Aorta (tissue), 5 donors: ENCODE measurements at regions not wholly inside any gene's neighbourhood (a gene's known extent, or its start where the extent isn't known, plus 50 kb on each side); places are given as distances from the start of the nearest gene placed in this dataset.
"Not testable (repeated sequence)": the region's sequence is repeated elsewhere in the genome, so short reads cannot be mapped to it uniquely, and the experiment has no call there.

ENCODE experiments used
- ATAC-seq: fragments of 200-7000 bp; cut with Tn5 transposase; one replicate; pipeline ENCODE4 v1.9.1; 2022; ENCODE audit warnings: moderate library complexity; ENCODE audit not compliant: low FRiP score
- DNase-seq, 2 donors: peaks; one replicate each; pipeline ENCODE4 v3.0.0-alpha.2; 2020
- H3K27ac ChIP-seq, 2 donors: one replicate each; pipeline ENCODE4 v1.5.1; 2013; ENCODE audit warnings: low read length in 2 of 2, mild to moderate bottlenecking in 2 of 2, moderate library complexity in 2 of 2, control low read depth in 1 of 2, inconsistent platforms in 1 of 2, low read depth in 1 of 2
- H3K27me3 ChIP-seq, 2 donors: one replicate each; pipeline ENCODE4 v1.6.1; 2013; ENCODE audit warnings: control low read depth in 1 of 2, low read length in 1 of 2, mild to moderate bottlenecking in 1 of 2, moderate library complexity in 1 of 2; ENCODE audit not compliant: insufficient read depth in 2 of 2, control insufficient read depth in 1 of 2
- H3K36me3 ChIP-seq, 2 donors: one replicate each; pipeline ENCODE4 v1.6.1; 2013; ENCODE audit warnings: control low read depth in 1 of 2, low read length in 1 of 2, mild to moderate bottlenecking in 1 of 2; ENCODE audit not compliant: insufficient read depth in 2 of 2, control insufficient read depth in 1 of 2
- H3K4me1 ChIP-seq, 2 donors: one replicate each; pipeline ENCODE4 v1.6.1; 2013; ENCODE audit warnings: low read length in 2 of 2, control low read depth in 1 of 2, mild to moderate bottlenecking in 1 of 2, moderate library complexity in 1 of 2; ENCODE audit not compliant: insufficient read depth in 2 of 2, control insufficient read depth in 1 of 2
- H3K4me3 ChIP-seq, 2 donors: one replicate each; pipeline ENCODE4 v1.5.1; 2013; ENCODE audit warnings: low read length in 2 of 2, control low read depth in 1 of 2, mild to moderate bottlenecking in 1 of 2
- H3K9me3 ChIP-seq: one replicate; pipeline ENCODE4 v1.6.1; 2013; ENCODE audit warnings: mild to moderate bottlenecking, low read length; ENCODE audit not compliant: control insufficient read depth
- WGBS, 2 donors: extraction: QIAGEN DNeasy Blood & Tissue Kit; methylation state at CpG; one replicate each; pipeline ENCODE4 v1.1.7; 2013; 5-methylcytosine and 5-hydroxymethylcytosine counted together
- intact Hi-C, 2 donors: fragments of 100-400 bp; cut with DNase I; formaldehyde crosslinking; loops; one replicate each; pipeline versions ENCODE4 v1.14.2 to v1.15.0; 2022
- donor health status: healthy with polysubstance abuse.
- donor health status: Bipolar disorder and iron deficiency.
- donor health status: DM: no; HTN: no; CAD: no.
- donor health status: DM: no; HTN: no; CAD: no.
- donor health status: DM: yes; HTN: yes; CAD: no.

GRCh38 chr6:119757467-119757866 is 407.9 kb upstream of the MAN1A1 start:
- ATAC-seq (no peak), DNase-seq (no peak)
- Histone ChIP-seq H3K4me1 (no peaks in the 10 kb centered on the region), H3K4me3 (no peak overlapping the region), H3K27ac (no peak overlapping the region), H3K36me3 (no peaks in the 10 kb centered on the region), H3K27me3 (no peaks in the 10 kb centered on the region), H3K9me3 (peaks cover 1% of the 10 kb centered on the region)
- intact Hi-C loops, result no loop called here
- WGBS, 2 donors, result 79% methylated on average over 2 of the region's 2 CpGs

GRCh38 chr6:119749335-119749734 is 399.8 kb upstream of the MAN1A1 start:
- 78 to 84% methylated on average over 4 of the region's 4 CpGs for WGBS, 2 donors
- no peak for ATAC-seq
- H3K4me3 ChIP-seq, result no peak overlapping the region
- intact Hi-C loops, result no loop called here
- no peaks in the 10 kb centered on the region for H3K4me1 ChIP-seq
- H3K9me3 ChIP-seq, result peaks cover 2% of the 10 kb centered on the region
- H3K27ac ChIP-seq, result no peak overlapping the region
- DNase-seq, result no peak
- H3K36me3 ChIP-seq, result no peaks in the 10 kb centered on the region
- H3K27me3 ChIP-seq, result no peaks in the 10 kb centered on the region

GRCh38 chr6:119748535-119748934 is 399.0 kb upstream of the MAN1A1 start:
- H3K27ac ChIP-seq, H3K27me3 ChIP-seq, H3K4me3 ChIP-seq, H3K36me3 ChIP-seq, intact Hi-C loops, DNase-seq, ATAC-seq, H3K4me1 ChIP-seq, H3K9me3 ChIP-seq: not testable (repeated sequence)
- 74 to 76% methylated on average over 2 to 3 of the region's 3 CpGs for WGBS, 2 donors

GRCh38 chr6:119742188-119742803 is 392.7 kb upstream of the MAN1A1 start:
- no peak for ATAC-seq
- intact Hi-C loops, result no loop called here
- Histone ChIP-seq H3K36me3 (no peaks in the 10 kb centered on the region), H3K4me1 (no peaks in the 10 kb centered on the region), H3K27me3 (no peaks in the 10 kb centered on the region), H3K9me3 (no peaks in the 10 kb centered on the region), H3K4me3 (no peak overlapping the region), H3K27ac (no peak overlapping the region)
- 5 to 6% methylated on average over 6 of the region's 6 CpGs for WGBS, 2 donors
- peak; percentile 58 to 81 for DNase-seq

GRCh38 chr6:119739769-119740168 is 390.2 kb upstream of the MAN1A1 start:
- no peak for ATAC-seq
- WGBS, 2 donors, result 43 to 48% methylated on average over 4 of the region's 4 CpGs
- intact Hi-C loops, result no loop called here
- no peak overlapping the region for H3K27ac ChIP-seq
- no peaks in the 10 kb centered on the region for H3K9me3 ChIP-seq
- H3K4me3 ChIP-seq, result no peak overlapping the region
- no peaks in the 10 kb centered on the region for H3K27me3 ChIP-seq
- H3K36me3 ChIP-seq, result no peaks in the 10 kb centered on the region
- no peak for DNase-seq
- no peaks in the 10 kb centered on the region for H3K4me1 ChIP-seq

GRCh38 chr6:119738425-119738824 is 388.9 kb upstream of the MAN1A1 start:
- H3K27me3 ChIP-seq, result no peaks in the 10 kb centered on the region

GRCh38 chr6:119736296-119737021 is 386.9 kb upstream of the MAN1A1 start:
- intact Hi-C loops, result no loop called here
- H3K4me1 ChIP-seq, result no peaks in the 10 kb centered on the region
- peak; percentile 29 for ATAC-seq
- H3K27ac ChIP-seq, result no peak overlapping the region
- 35 to 43% methylated on average over 4 of the region's 4 CpGs for WGBS, 2 donors
- H3K9me3 ChIP-seq, result no peaks in the 10 kb centered on the region
- H3K27me3 ChIP-seq, result no peaks in the 10 kb centered on the region
- no peaks in the 10 kb centered on the region for H3K36me3 ChIP-seq
- no peak for DNase-seq
- H3K4me3 ChIP-seq, result no peak overlapping the region

More at GRCh38 chr6:119738425-119738824, 388.9 kb upstream of the MAN1A1 start:
- Histone ChIP-seq H3K36me3 (no peaks in the 10 kb centered on the region), H3K27ac (no peak overlapping the region), H3K9me3 (no peaks in the 10 kb centered on the region), H3K4me3 (no peak overlapping the region), H3K4me1 (no peaks in the 10 kb centered on the region)
- intact Hi-C loops, result no loop called here
- ATAC-seq, result no peak
- DNase-seq, result no peak
- 47 to 59% methylated on average over 1 of the region's 1 CpG for WGBS, 2 donors

GRCh38 chr6:119735530-119735929 is 386.0 kb upstream of the MAN1A1 start:
- intact Hi-C loops, result no loop called here
- no peak for ATAC-seq
- WGBS, 2 donors, result 46 to 51% methylated on average over 4 of the region's 4 CpGs

GRCh38 chr6:119734227-119734626 is 384.7 kb upstream of the MAN1A1 start:
- no peak overlapping the region for H3K27ac ChIP-seq
- DNase-seq (no peak), ATAC-seq (no peak)
- no peaks in the 10 kb centered on the region for H3K9me3 ChIP-seq
- no peak overlapping the region for H3K4me3 ChIP-seq
- intact Hi-C loops, result no loop called here
- WGBS, 2 donors, result 79 to 89% methylated on average over 1 of the region's 1 CpG
- no peaks in the 10 kb centered on the region for H3K4me1 ChIP-seq
- no peaks in the 10 kb centered on the region for H3K36me3 ChIP-seq
- no peaks in the 10 kb centered on the region for H3K27me3 ChIP-seq

More at GRCh38 chr6:119735530-119735929, 386.0 kb upstream of the MAN1A1 start:
- DNase-seq, result no peak
- H3K4me1 ChIP-seq, result no peaks in the 10 kb centered on the region
- H3K9me3 ChIP-seq, result no peaks in the 10 kb centered on the region
- no peak overlapping the region for H3K4me3 ChIP-seq
- H3K27ac ChIP-seq, result no peak overlapping the region
- H3K27me3 ChIP-seq, result no peaks in the 10 kb centered on the region
- H3K36me3 ChIP-seq, result no peaks in the 10 kb centered on the region
